ENCODE measurements at regions not wholly inside any gene's neighbourhood (a gene's known extent, or its start where the extent isn't known, plus 50 kb on each side); places are given as distances from the start of the nearest gene placed in this dataset.

GRCh38 chr9:82682431-82682830 lies 380.5 kb downstream of the RASEF start:
- H3K36me3 ChIP-seq (ENCODE audit: control insufficient read depth, insufficient read depth, low read length): no peaks in the 10 kb centered on the region
- H3K4me3 ChIP-seq (ENCODE audit: low read depth, low read length): no peak overlapping the region
- DNase-seq (ENCODE audit: low read depth) (no peak), FAIRE-seq (no peak)
- no peak for TF ChIP-seq CTCF (IDR thresholded peaks at IDR 0.05; ENCODE audit: insufficient read depth, low read length, severe bottlenecking)
- no peaks in the 10 kb centered on the region for H3K27me3 ChIP-seq (ENCODE audit: control insufficient read depth, insufficient read depth, low read length)

- no peaks in the 10 kb centered on the region for H3K27me3 ChIP-seq (ENCODE audit: control insufficient read depth, insufficient read depth, low read length)
- no peak for FAIRE-seq
- TF ChIP-seq CTCF (IDR thresholded peaks at IDR 0.05; ENCODE audit: insufficient read depth, low read length, severe bottlenecking): no peak
- H3K4me3 ChIP-seq (ENCODE audit: low read depth, low read length): no peak overlapping the region
- no peak for DNase-seq (ENCODE audit: low read depth)
- no peaks in the 10 kb centered on the region for H3K36me3 ChIP-seq (ENCODE audit: control insufficient read depth, insufficient read depth, low read length)
Observed at GRCh38 chr9:82695704-82696103, 367.2 kb downstream of the RASEF start.

- no peaks in the 10 kb centered on the region for H3K36me3 ChIP-seq (ENCODE audit: control insufficient read depth, insufficient read depth, low read length)
- DNase-seq (ENCODE audit: low read depth) (no peak), FAIRE-seq (no peak)
- no peaks in the 10 kb centered on the region for H3K27me3 ChIP-seq (ENCODE audit: control insufficient read depth, insufficient read depth, low read length)
- H3K4me3 ChIP-seq (ENCODE audit: low read depth, low read length): no peak overlapping the region
- no peak for TF ChIP-seq CTCF (IDR thresholded peaks at IDR 0.05; ENCODE audit: insufficient read depth, low read length, severe bottlenecking)
Observed at GRCh38 chr9:82706786-82707185, 356.2 kb downstream of the RASEF start.

GRCh38 chr9:82716821-82717220 lies 346.1 kb downstream of the RASEF start:
- H3K27me3 ChIP-seq (ENCODE audit: control insufficient read depth, insufficient read depth, low read length): no peaks in the 10 kb centered on the region
- DNase-seq (ENCODE audit: low read depth) (no peak), FAIRE-seq (no peak)
- H3K4me3 ChIP-seq (ENCODE audit: low read depth, low read length): no peak overlapping the region
- TF ChIP-seq CTCF (IDR thresholded peaks at IDR 0.05; ENCODE audit: insufficient read depth, low read length, severe bottlenecking): no peak
- no peaks in the 10 kb centered on the region for H3K36me3 ChIP-seq (ENCODE audit: control insufficient read depth, insufficient read depth, low read length)

GRCh38 chr9:82720515-82720914 lies 342.4 kb downstream of the RASEF start:
- DNase-seq (ENCODE audit: low read depth): no peak
- H3K27me3 ChIP-seq (ENCODE audit: control insufficient read depth, insufficient read depth, low read length): no peaks in the 10 kb centered on the region
- FAIRE-seq: no peak
- no peaks in the 10 kb centered on the region for H3K36me3 ChIP-seq (ENCODE audit: control insufficient read depth, insufficient read depth, low read length)
- H3K4me3 ChIP-seq (ENCODE audit: low read depth, low read length): no peak overlapping the region
- no peak for TF ChIP-seq CTCF (IDR thresholded peaks at IDR 0.05; ENCODE audit: insufficient read depth, low read length, severe bottlenecking)

- H3K36me3 ChIP-seq (ENCODE audit: control insufficient read depth, insufficient read depth, low read length): no peaks in the 10 kb centered on the region
- FAIRE-seq: no peak
- no peak for TF ChIP-seq CTCF (IDR thresholded peaks at IDR 0.05; ENCODE audit: insufficient read depth, low read length, severe bottlenecking)
- no peak overlapping the region for H3K4me3 ChIP-seq (ENCODE audit: low read depth, low read length)
- no peaks in the 10 kb centered on the region for H3K27me3 ChIP-seq (ENCODE audit: control insufficient read depth, insufficient read depth, low read length)
- DNase-seq (ENCODE audit: low read depth): peak; percentile 50
Observed at GRCh38 chr9:82721593-82721992, 341.3 kb downstream of the RASEF start.

Data from bronchial epithelial cell (primary cell).